K562 (cell line): ENCODE measurements at regions not wholly inside any gene's neighbourhood (a gene's known extent, or its start where the extent isn't known, plus 50 kb on each side); places are given as distances from the start of the nearest gene placed in this dataset.

ENCODE experiments used
- ATAC-seq: fragments of 200-7000 bp; cut with Tn5 transposase; 3 replicates; pipeline ENCODE4 v1.9.1; 2020; ENCODE audit warnings: moderate library complexity
- BruUV-seq: library from RNA; stranded (reverse); fragments of 400-500 nt; replicated peaks from 2 replicates; lab custom pipeline; 2021; lab: Mats Ljungman, UMichigan
- CTCF ChIA-PET: fragments of 300-600 bp; formaldehyde crosslinking; extraction: SDS; loops from one replicate; lab custom pipeline; 2021; ENCODE audit warnings: low intra/inter-chr PET ratio; lab: Yijun Ruan, JAX
- POLR2A ChIA-PET: fragments of 300-600, 350-650 bp; sonication (Branson Sonifier 250); formaldehyde crosslinking; extraction: SDS; loops from one replicate; lab custom pipeline; 2021; ENCODE audit warnings: antibody characterized with exemption, inconsistent platforms; lab: Yijun Ruan, JAX
- DNase-seq, 4 experiments: peaks; one replicate each; pipeline versions ENCODE4 v3.0.0 to v3.0.0-alpha.2; 2011 to 2018; ENCODE audit warnings: low spot score in 3 of 4, mixed read lengths in 3 of 4; ENCODE audit errors: extremely low read depth in 1 of 4
- FAIRE-seq: peaks from 2 replicates; lab custom pipeline; 2011; peaks lifted over from hg19 to GRCh38; lab: Jason Lieb, UNC
- H2AFZ ChIP-seq: 2 replicates; pipeline ENCODE4 v1.6.0; 2011; ENCODE audit warnings: low read depth, low read length, control low read depth, inconsistent platforms
- H3K27ac ChIP-seq: fragments of 200-600 bp; 3 replicates; pipeline ENCODE4 v1.8.0; 2011; ENCODE audit warnings: low read depth, mild to moderate bottlenecking, control low read depth, inconsistent platforms, low read length, moderate library complexity, mixed read lengths; ENCODE audit errors: extremely low read depth
- H3K27me3 ChIP-seq, 2 experiments: fragments of 300-600 bp in 1 of 2; 2 replicates in 1 of 2; 3 replicates in 1 of 2; pipeline versions ENCODE4 v1.6.0 to v1.8.0; 2011; ENCODE audit warnings: inconsistent platforms in 2 of 2, low read length in 2 of 2, mild to moderate bottlenecking in 1 of 2, mixed read lengths in 1 of 2, moderate library complexity in 1 of 2; ENCODE audit not compliant: control insufficient read depth in 2 of 2, insufficient read depth in 2 of 2
- H3K36me3 ChIP-seq: fragments of 300-600 bp; 3 replicates; pipeline ENCODE4 v1.8.0; 2011; ENCODE audit warnings: mild to moderate bottlenecking, low read length, inconsistent platforms; ENCODE audit not compliant: control insufficient read depth, insufficient read depth
- H3K4me1 ChIP-seq, 2 experiments: fragments of 200-600 bp in 1 of 2; replicated peaks in 1 of 2; 2 replicates in 1 of 2; 3 replicates in 1 of 2; pipeline versions ENCODE4 v1.5.1 to v1.8.0; 2011; ENCODE audit warnings: inconsistent platforms in 2 of 2, low read length in 2 of 2, mild to moderate bottlenecking in 1 of 2, mixed read lengths in 1 of 2, moderate library complexity in 1 of 2; ENCODE audit not compliant: control insufficient read depth in 2 of 2, insufficient read depth in 2 of 2
- H3K4me2 ChIP-seq: 2 replicates; pipeline ENCODE4 v1.6.1; 2011; ENCODE audit warnings: low read length, control low read depth, inconsistent platforms, mixed read lengths; ENCODE audit not compliant: insufficient read depth
- H3K4me3 ChIP-seq: fragments of 200-600 bp; sonication (generic), shearing (Covaris generic); 2 replicates; pipeline ENCODE4 v1.5.1; 2016; ENCODE audit warnings: control low read depth, inconsistent platforms
- H3K79me2 ChIP-seq: fragments of 200-600 bp; 3 replicates; pipeline ENCODE4 v1.8.0; 2011; ENCODE audit warnings: low read length, inconsistent platforms; ENCODE audit not compliant: control insufficient read depth, insufficient read depth
- H3K9ac ChIP-seq, 2 experiments: 2 replicates each; pipeline versions ENCODE4 v1.6.0 to v1.6.1; 2011; ENCODE audit warnings: low read depth in 2 of 2, low read length in 2 of 2, control low read depth in 1 of 2, inconsistent platforms in 1 of 2, mild to moderate bottlenecking in 1 of 2, mixed read lengths in 1 of 2; ENCODE audit not compliant: insufficient read depth in 1 of 2
- H3K9me1 ChIP-seq: one replicate; pipeline ENCODE4 v1.6.0; 2011; ENCODE audit warnings: inconsistent platforms, mild to moderate bottlenecking, low read length, moderate library complexity; ENCODE audit not compliant: control insufficient read depth, insufficient read depth
- H3K9me3 ChIP-seq: replicated peaks from 2 replicates; pipeline ENCODE4 v1.5.1; 2011; ENCODE audit warnings: low read depth, low read length, inconsistent platforms; ENCODE audit not compliant: control insufficient read depth, insufficient read depth
- H4K20me1 ChIP-seq: replicated peaks from 2 replicates; pipeline ENCODE4 v1.6.1; 2011; ENCODE audit warnings: low read length, inconsistent platforms, mixed read lengths; ENCODE audit not compliant: control insufficient read depth, insufficient read depth
- ATF3 ChIP-seq, 2 experiments: fragments of 450-650 bp in 1 of 2; sonication (generic) in 1 of 2; formaldehyde crosslinking in 1 of 2; IDR thresholded peaks in 1 of 2; conservative IDR thresholded peaks in 1 of 2; 2 replicates each; pipeline versions ENCODE4 v1.6.1 to v1.8.1; 2016 to 2023; ENCODE audit warnings: mild to moderate bottlenecking in 2 of 2, moderate library complexity in 2 of 2, inconsistent platforms in 1 of 2, missing genetic modification reagents in 1 of 2
- C11orf30 ChIP-seq: fragments of 450-650 bp; IDR thresholded peaks from 2 replicates; pipeline ENCODE4 v1.6.1; 2016; ENCODE audit warnings: low read depth, mild to moderate bottlenecking
- JUND ChIP-seq, 2 experiments: IDR thresholded peaks; 2 replicates in 1 of 2; 3 replicates in 1 of 2; pipeline ENCODE4 v1.6.1; 2011; ENCODE audit warnings: borderline replicate concordance in 2 of 2, low read depth in 2 of 2, low read length in 2 of 2, improper control_type of control experiment in 1 of 2, missing biosample characterization in 1 of 2, missing genetic modification characterization in 1 of 2, missing genetic modification reagents in 1 of 2
- LARP7 ChIP-seq: fragments of 450-650 bp; IDR thresholded peaks from 2 replicates; pipeline ENCODE4 v1.6.1; 2016
- NFE2 ChIP-seq: IDR thresholded peaks from 2 replicates; pipeline ENCODE4 v1.6.1; 2014; ENCODE audit warnings: antibody characterized with exemption, low read depth
- ZHX1 ChIP-seq: fragments of 150-350 bp; conservative IDR thresholded peaks from 2 replicates; pipeline ENCODE4 v1.6.1; 2014; ENCODE audit warnings: low read length
- WGBS: fragments of 100-300 bp; shearing (Covaris generic); methylation state at CpG from one replicate; pipeline ENCODE4 v1.1.6; 2016; ENCODE audit warnings: low coverage, mixed read lengths; ENCODE audit not compliant: insufficient coverage; ENCODE audit errors: missing lambda C conversion rate; 5-methylcytosine and 5-hydroxymethylcytosine counted together
- in situ Hi-C: fragments of 300-500 bp; cut with MboI; formaldehyde crosslinking; loops from 4 replicates; pipeline ENCODE4 v1.15.0; 2018; ENCODE audit warnings: inconsistent platforms, mixed read lengths
- intact Hi-C: fragments of 100-400 bp; cut with micrococcal nuclease; formaldehyde crosslinking; loops from 2 replicates; pipeline ENCODE4 v1.14.2; 2022

GRCh38 chr2:65604246-65604645 lies 171.8 kb upstream of the SPRED2 start:
- no peak overlapping the region for H3K4me3 ChIP-seq
- FAIRE-seq (peak; percentile 23), ATAC-seq (peak; percentile 50; the same call in 2 of the 3 replicates), DNase-seq (no peak)
- intact Hi-C loops: no loop called here
- no peaks in the 10 kb centered on the region for H3K36me3 ChIP-seq
- ChIA-PET POLR2A (interaction anchor here (0.5 to 1.6 kb wide), 3 partner anchors 9 to 16 kb away, joined by 4 read pairs; no protein-coding TSS in a partner anchor), CTCF (interaction anchor here (0.6 kb wide), 1 partner anchor 22 kb away, joined by 3 read pairs; no protein-coding TSS in a partner anchor)
- TF ChIP-seq JUND (IDR thresholded peaks at IDR 0.05; ENCODE audit: borderline replicate concordance, low read depth, low read length) (peak; percentile 33; the same call in 1 of the 2 replicates), JUND (tag; IDR thresholded peaks at IDR 0.05; ENCODE audit: borderline replicate concordance, low read depth, low read length) (no peak), LARP7 (no peak), ZHX1 (no peak), ATF3 (IDR thresholded peaks at IDR 0.05) (peak; percentile 69), ATF3 (CRISPR knock-in tag; conservative IDR thresholded peaks at IDR 0.05) (no peak), C11orf30 (peak; percentile 36; the same call in 1 of the 2 replicates), NFE2 (peak; percentile 47; the same call in 1 of the 2 replicates)
- H3K4me1 ChIP-seq: no peaks in the 10 kb centered on the region
- H3K9ac ChIP-seq: no peak overlapping the region
- no peaks in the 10 kb centered on the region for H4K20me1 ChIP-seq
- no peaks in the 10 kb centered on the region for H3K9me1 ChIP-seq
- no peaks in the 10 kb centered on the region for H3K79me2 ChIP-seq
- no peak overlapping the region for H3K27ac ChIP-seq
- 2% methylated on average over 3 of the region's 4 CpGs for WGBS
- H3K4me2 ChIP-seq: no peak overlapping the region
- H3K9me3 ChIP-seq: no peaks in the 10 kb centered on the region
- BruUV-seq: no TSS peak
- H3K27me3 ChIP-seq: peaks cover 19 to 28% of the 10 kb centered on the region in 2 experiments; a peak in 4 of 5 replicates
- in situ Hi-C loops: no loop called here
- H2AFZ ChIP-seq: no peak overlapping the region
